ENCODE measurements at regions not wholly inside any gene's neighbourhood (a gene's known extent, or its start where the extent isn't known, plus 50 kb on each side); places are given as distances from the start of the nearest gene placed in this dataset.

DNA sequence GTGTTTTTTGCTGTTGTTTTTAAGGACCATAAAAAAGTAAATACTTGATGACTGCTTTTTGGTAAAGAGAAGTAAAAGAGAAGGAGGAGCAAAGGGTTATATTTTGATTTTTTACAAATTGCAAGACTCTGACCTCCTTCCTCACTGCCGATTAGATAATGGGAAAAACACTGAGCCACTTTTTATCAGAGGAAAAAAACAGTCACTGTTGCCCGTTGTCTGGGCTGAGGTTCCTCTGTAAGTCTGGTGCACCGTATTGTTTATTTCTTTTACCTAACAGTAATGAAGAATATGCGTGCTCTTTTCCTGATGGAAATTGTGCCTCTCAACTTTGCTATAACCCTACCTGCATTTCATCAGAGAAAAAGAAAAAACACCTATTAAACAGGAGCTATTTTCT is 178.7 kb upstream of the EMCN start:
- no peak overlapping the region for H3K9ac ChIP-seq (ENCODE audit: low read length)
- H3K36me3 ChIP-seq (ENCODE audit: insufficient read depth, low read length): no peaks in the 10 kb centered on the region
- H3K4me2 ChIP-seq (ENCODE audit: low read length): no peak overlapping the region
- no peak overlapping the region for H3K27ac ChIP-seq (ENCODE audit: low read depth, low read length, poor library complexity, severe bottlenecking)
- no peak overlapping the region for H3K4me3 ChIP-seq (ENCODE audit: low read depth, low read length, poor library complexity, severe bottlenecking)
- H4K20me1 ChIP-seq (ENCODE audit: insufficient read depth, low read length): no peaks in the 10 kb centered on the region
- TF ChIP-seq EZH2 (IDR thresholded peaks at IDR 0.05; ENCODE audit: borderline replicate concordance, low read length): no peak
- TF ChIP-seq, protein P1, sequence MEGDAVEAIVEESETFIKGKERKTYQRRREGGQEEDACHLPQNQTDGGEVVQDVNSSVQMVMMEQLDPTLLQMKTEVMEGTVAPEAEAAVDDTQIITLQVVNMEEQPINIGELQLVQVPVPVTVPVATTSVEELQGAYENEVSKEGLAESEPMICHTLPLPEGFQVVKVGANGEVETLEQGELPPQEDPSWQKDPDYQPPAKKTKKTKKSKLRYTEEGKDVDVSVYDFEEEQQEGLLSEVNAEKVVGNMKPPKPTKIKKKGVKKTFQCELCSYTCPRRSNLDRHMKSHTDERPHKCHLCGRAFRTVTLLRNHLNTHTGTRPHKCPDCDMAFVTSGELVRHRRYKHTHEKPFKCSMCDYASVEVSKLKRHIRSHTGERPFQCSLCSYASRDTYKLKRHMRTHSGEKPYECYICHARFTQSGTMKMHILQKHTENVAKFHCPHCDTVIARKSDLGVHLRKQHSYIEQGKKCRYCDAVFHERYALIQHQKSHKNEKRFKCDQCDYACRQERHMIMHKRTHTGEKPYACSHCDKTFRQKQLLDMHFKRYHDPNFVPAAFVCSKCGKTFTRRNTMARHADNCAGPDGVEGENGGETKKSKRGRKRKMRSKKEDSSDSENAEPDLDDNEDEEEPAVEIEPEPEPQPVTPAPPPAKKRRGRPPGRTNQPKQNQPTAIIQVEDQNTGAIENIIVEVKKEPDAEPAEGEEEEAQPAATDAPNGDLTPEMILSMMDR (IDR thresholded peaks at IDR 0.05; ENCODE audit: low read length): no peak
- no peaks in the 10 kb centered on the region for H3K9me3 ChIP-seq (ENCODE audit: low read length)
- no peak overlapping the region for H2AFZ ChIP-seq (ENCODE audit: low read length)
- no peaks in the 10 kb centered on the region for H3K9me2 ChIP-seq (ENCODE audit: low read depth, low read length)
- H3F3A ChIP-seq (ENCODE audit: insufficient read depth, low read length): no peaks in the 10 kb centered on the region
- no peaks in the 10 kb centered on the region for H3K4me1 ChIP-seq (ENCODE audit: insufficient read depth, low read length, severe bottlenecking)
- no peaks in the 10 kb centered on the region for H3K27me3 ChIP-seq (ENCODE audit: insufficient read depth, low read length)
- H3K79me2 ChIP-seq (ENCODE audit: insufficient read depth, low read length): no peaks in the 10 kb centered on the region

DNA sequence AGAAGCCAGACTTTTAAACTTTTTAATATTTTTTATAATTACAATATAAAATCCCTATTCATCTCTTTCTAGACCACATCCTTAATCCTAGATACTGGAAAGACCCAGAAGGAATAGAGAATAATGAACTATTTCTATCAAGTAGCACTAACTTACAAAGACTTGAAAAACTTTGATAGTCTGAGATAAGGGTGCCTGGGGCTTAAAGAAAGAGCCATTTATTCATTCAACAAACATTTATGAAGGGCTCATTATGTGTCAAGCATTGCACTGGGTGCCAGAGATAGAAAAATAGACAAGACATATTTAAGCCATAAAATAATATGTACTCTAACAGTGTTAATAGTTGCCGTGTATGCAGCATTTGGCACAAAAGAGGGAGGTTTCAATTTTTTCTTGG is 178.0 kb upstream of the EMCN start:
- H4K20me1 ChIP-seq (ENCODE audit: insufficient read depth, low read length): no peaks in the 10 kb centered on the region
- no peak overlapping the region for H3K4me2 ChIP-seq (ENCODE audit: low read length)
- H3K9ac ChIP-seq (ENCODE audit: low read length): no peak overlapping the region
- H3K9me3 ChIP-seq (ENCODE audit: low read length): no peaks in the 10 kb centered on the region
- no peaks in the 10 kb centered on the region for H3K79me2 ChIP-seq (ENCODE audit: insufficient read depth, low read length)
- H3K4me1 ChIP-seq (ENCODE audit: insufficient read depth, low read length, severe bottlenecking): no peaks in the 10 kb centered on the region
- H3K4me3 ChIP-seq (ENCODE audit: low read depth, low read length, poor library complexity, severe bottlenecking): no peak overlapping the region
- H3F3A ChIP-seq (ENCODE audit: insufficient read depth, low read length): no peaks in the 10 kb centered on the region
- TF ChIP-seq, protein P1 (IDR thresholded peaks at IDR 0.05; ENCODE audit: low read length): no peak
- no peak for TF ChIP-seq EZH2 (IDR thresholded peaks at IDR 0.05; ENCODE audit: borderline replicate concordance, low read length)
- no peaks in the 10 kb centered on the region for H3K27me3 ChIP-seq (ENCODE audit: insufficient read depth, low read length)
- no peaks in the 10 kb centered on the region for H3K9me2 ChIP-seq (ENCODE audit: low read depth, low read length)
- H3K27ac ChIP-seq (ENCODE audit: low read depth, low read length, poor library complexity, severe bottlenecking): no peak overlapping the region
- H3K36me3 ChIP-seq (ENCODE audit: insufficient read depth, low read length): no peaks in the 10 kb centered on the region
- no peak overlapping the region for H2AFZ ChIP-seq (ENCODE audit: low read length)

DNA sequence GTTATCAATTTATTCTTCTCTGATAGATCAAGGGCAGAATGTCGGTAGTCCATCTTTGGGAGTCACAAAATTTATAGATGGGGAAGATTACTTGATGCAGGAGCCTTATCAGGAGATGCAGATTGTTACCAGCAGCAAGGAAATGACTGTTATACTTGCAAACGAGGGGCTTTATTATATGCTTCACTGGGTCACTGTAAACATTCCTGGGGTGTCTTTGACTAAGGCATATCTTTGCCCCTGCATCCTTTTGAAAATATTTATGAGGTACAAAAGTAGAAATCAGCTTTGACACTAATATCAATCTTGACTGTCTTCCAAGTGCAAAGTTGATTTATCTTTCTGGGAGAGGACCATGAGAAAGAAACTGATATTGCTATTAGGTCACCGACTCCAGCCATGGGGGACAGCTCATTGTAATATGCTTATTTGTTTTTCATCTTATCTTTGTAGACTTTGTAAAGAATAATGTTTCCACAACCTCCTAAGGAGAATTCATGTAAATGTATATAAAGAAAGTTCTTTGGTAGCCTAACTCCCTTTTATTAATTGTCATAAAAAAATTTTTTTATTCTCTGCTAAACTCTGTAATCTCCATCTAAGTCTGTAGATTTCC is 177.3 kb upstream of the EMCN start:
- Histone ChIP-seq H3K36me3 (ENCODE audit: insufficient read depth, low read length) (no peaks in the 10 kb centered on the region), H3K4me1 (ENCODE audit: insufficient read depth, low read length, severe bottlenecking) (no peaks in the 10 kb centered on the region), H3K9ac (ENCODE audit: low read length) (no peak overlapping the region), H3K4me3 (ENCODE audit: low read depth, low read length, poor library complexity, severe bottlenecking) (no peak overlapping the region), H2AFZ (ENCODE audit: low read length) (no peak overlapping the region), H3K9me3 (ENCODE audit: low read length) (no peaks in the 10 kb centered on the region), H3K4me2 (ENCODE audit: low read length) (no peak overlapping the region), H3K27me3 (ENCODE audit: insufficient read depth, low read length) (no peaks in the 10 kb centered on the region), H3K79me2 (ENCODE audit: insufficient read depth, low read length) (no peaks in the 10 kb centered on the region), H3K9me2 (ENCODE audit: low read depth, low read length) (no peaks in the 10 kb centered on the region), H3K27ac (ENCODE audit: low read depth, low read length, poor library complexity, severe bottlenecking) (no peak overlapping the region), H3F3A (ENCODE audit: insufficient read depth, low read length) (no peaks in the 10 kb centered on the region), H4K20me1 (ENCODE audit: insufficient read depth, low read length) (no peaks in the 10 kb centered on the region)
- TF ChIP-seq EZH2 (IDR thresholded peaks at IDR 0.05; ENCODE audit: borderline replicate concordance, low read length): no peak
- TF ChIP-seq, protein P1 (IDR thresholded peaks at IDR 0.05; ENCODE audit: low read length): no peak
